A673 (cell line): ENCODE measurements at regions not wholly inside any gene's neighbourhood (a gene's known extent, or its start where the extent isn't known, plus 50 kb on each side); places are given as distances from the start of the nearest gene placed in this dataset.

Experiments
- EZH2 ChIP-seq: fragments of 200-600 bp; sonication (generic); IDR thresholded peaks from 2 replicates; pipeline ENCODE4 v1.6.1; 2017; ENCODE audit warnings: borderline replicate concordance, low read depth, mild to moderate bottlenecking, mixed read lengths, antibody characterized with exemption, low read length; ENCODE audit not compliant: poor library complexity, severe bottlenecking
- TF ChIP-seq, protein P1 (sequence below): fragments of 300-800, 200-600 bp; sonication (generic); conservative IDR thresholded peaks from 2 replicates; pipeline ENCODE4 v1.5.1; 2017; ENCODE audit warnings: low read depth, mild to moderate bottlenecking, antibody characterized with exemption, low read length, moderate library complexity, mixed read lengths

DNA sequence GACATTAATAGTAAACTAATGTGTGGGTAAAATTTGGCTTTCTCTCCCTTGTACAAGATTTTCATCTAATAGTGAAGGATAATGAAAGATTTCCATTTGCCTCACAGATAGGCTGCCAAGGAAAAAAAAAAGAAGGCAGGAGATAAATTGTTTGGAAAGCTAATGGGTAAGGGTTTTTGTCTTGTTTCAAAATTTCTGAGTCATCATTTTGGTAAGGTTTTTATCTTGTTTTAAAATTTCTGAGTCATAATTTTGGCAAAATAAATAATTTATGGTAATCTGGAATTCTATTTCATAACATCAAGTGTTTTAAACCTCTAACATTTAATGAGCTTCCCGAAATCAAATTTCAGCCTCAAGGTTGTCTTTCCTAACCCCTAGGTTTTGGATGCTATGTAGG is 1035.7 kb upstream of the FBXO33 start:
- TF ChIP-seq EZH2, result no peak
- TF ChIP-seq, protein P1, sequence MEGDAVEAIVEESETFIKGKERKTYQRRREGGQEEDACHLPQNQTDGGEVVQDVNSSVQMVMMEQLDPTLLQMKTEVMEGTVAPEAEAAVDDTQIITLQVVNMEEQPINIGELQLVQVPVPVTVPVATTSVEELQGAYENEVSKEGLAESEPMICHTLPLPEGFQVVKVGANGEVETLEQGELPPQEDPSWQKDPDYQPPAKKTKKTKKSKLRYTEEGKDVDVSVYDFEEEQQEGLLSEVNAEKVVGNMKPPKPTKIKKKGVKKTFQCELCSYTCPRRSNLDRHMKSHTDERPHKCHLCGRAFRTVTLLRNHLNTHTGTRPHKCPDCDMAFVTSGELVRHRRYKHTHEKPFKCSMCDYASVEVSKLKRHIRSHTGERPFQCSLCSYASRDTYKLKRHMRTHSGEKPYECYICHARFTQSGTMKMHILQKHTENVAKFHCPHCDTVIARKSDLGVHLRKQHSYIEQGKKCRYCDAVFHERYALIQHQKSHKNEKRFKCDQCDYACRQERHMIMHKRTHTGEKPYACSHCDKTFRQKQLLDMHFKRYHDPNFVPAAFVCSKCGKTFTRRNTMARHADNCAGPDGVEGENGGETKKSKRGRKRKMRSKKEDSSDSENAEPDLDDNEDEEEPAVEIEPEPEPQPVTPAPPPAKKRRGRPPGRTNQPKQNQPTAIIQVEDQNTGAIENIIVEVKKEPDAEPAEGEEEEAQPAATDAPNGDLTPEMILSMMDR, result no peak
